Keratinocyte (primary cell): ENCODE measurements at regions not wholly inside any gene's neighbourhood (a gene's known extent, or its start where the extent isn't known, plus 50 kb on each side); places are given as distances from the start of the nearest gene placed in this dataset.

Source experiments
- DNase-seq: peaks from one replicate; pipeline ENCODE4 v3.0.0-alpha.2; 2011; ENCODE audit warnings: low read depth, missing footprints, low spot score
- FAIRE-seq: peaks from 2 replicates; lab custom pipeline; 2011; peaks lifted over from hg19 to GRCh38; lab: Jason Lieb, UNC
- H2AFZ ChIP-seq: 2 replicates; pipeline ENCODE4 v1.6.0; 2012; ENCODE audit warnings: low read length, control low read depth, inconsistent platforms; ENCODE audit not compliant: control insufficient read depth
- H3K27ac ChIP-seq: 2 replicates; pipeline ENCODE4 v1.5.1; 2011; ENCODE audit warnings: low read length; ENCODE audit not compliant: control insufficient read depth, insufficient read depth
- H3K27me3 ChIP-seq: 3 replicates; pipeline ENCODE4 v1.6.0; 2011; ENCODE audit warnings: low read length; ENCODE audit not compliant: control insufficient read depth, insufficient read depth; ENCODE audit errors: extremely low read depth
- H3K36me3 ChIP-seq, 2 experiments: 2 replicates in 1 of 2; 3 replicates in 1 of 2; pipeline ENCODE4 v1.5.1; 2011; ENCODE audit warnings: low read length in 2 of 2, mild to moderate bottlenecking in 1 of 2; ENCODE audit not compliant: control insufficient read depth in 2 of 2, insufficient read depth in 2 of 2; ENCODE audit errors: extremely low read depth in 1 of 2
- H3K4me1 ChIP-seq: 3 replicates; pipeline ENCODE4 v1.5.1; 2011; ENCODE audit warnings: low read length; ENCODE audit not compliant: control insufficient read depth, insufficient read depth; ENCODE audit errors: extremely low read depth
- H3K4me2 ChIP-seq: 3 replicates; pipeline ENCODE4 v1.6.0; 2011; ENCODE audit warnings: low read depth, low read length; ENCODE audit not compliant: control insufficient read depth, insufficient read depth; ENCODE audit errors: extremely low read depth
- H3K4me3 ChIP-seq, 3 experiments: fragments of 200-600 bp in 1 of 3; sonication (generic) in 1 of 3; 2 replicates in 2 of 3; 3 replicates in 1 of 3; pipeline ENCODE4 v1.5.1; 2011 to 2016; ENCODE audit warnings: low read length in 3 of 3, mild to moderate bottlenecking in 3 of 3, control low read depth in 2 of 3, inconsistent platforms in 1 of 3, low read depth in 1 of 3, mixed read lengths in 1 of 3, mixed run types in 1 of 3, moderate library complexity in 1 of 3; ENCODE audit not compliant: control insufficient read depth in 2 of 3, insufficient read depth in 2 of 3; ENCODE audit errors: extremely low read depth in 1 of 3
- H3K79me2 ChIP-seq: 2 replicates; pipeline ENCODE4 v1.6.0; 2012; ENCODE audit warnings: low read length; ENCODE audit not compliant: control insufficient read depth, insufficient read depth
- H3K9ac ChIP-seq: 3 replicates; pipeline ENCODE4 v1.6.0; 2011; ENCODE audit warnings: low read length; ENCODE audit not compliant: control insufficient read depth, insufficient read depth; ENCODE audit errors: extremely low read depth
- H3K9me1 ChIP-seq: 3 replicates; pipeline ENCODE4 v1.6.0; 2011; ENCODE audit warnings: low read length; ENCODE audit not compliant: control insufficient read depth, insufficient read depth; ENCODE audit errors: extremely low read depth
- H3K9me3 ChIP-seq: 2 replicates; pipeline ENCODE4 v1.5.1; 2012; ENCODE audit warnings: low read depth, low read length; ENCODE audit not compliant: control insufficient read depth
- H4K20me1 ChIP-seq: 3 replicates; pipeline ENCODE4 v1.6.0; 2011; ENCODE audit warnings: low read length; ENCODE audit not compliant: control insufficient read depth, insufficient read depth; ENCODE audit errors: extremely low read depth
- EZH2 ChIP-seq: IDR thresholded peaks from one replicate; pipeline ENCODE4 v1.6.1; 2012; ENCODE audit warnings: inconsistent platforms, mild to moderate bottlenecking, low read length, moderate library complexity
- dilution Hi-C: fragments of 300-500 bp; cut with MboI; formaldehyde crosslinking; loops from one replicate; pipeline ENCODE4 v1.7.0; 2020; ENCODE audit warnings: low sequenced_read_pairs; ENCODE audit not compliant: extremely low pct_ligation_motif_present
- TF ChIP-seq, protein P1 (sequence below), 3 experiments: IDR thresholded peaks in 1 of 3; conservative IDR thresholded peaks in 1 of 3; optimal IDR thresholded peaks in 1 of 3; 2 replicates in 2 of 3; 3 replicates in 1 of 3; pipeline versions ENCODE3 to v1.5.1; 2011; ENCODE audit warnings: low read length in 3 of 3, mild to moderate bottlenecking in 3 of 3, moderate library complexity in 2 of 3, control low read depth in 1 of 3, inconsistent platforms in 1 of 3; ENCODE audit not compliant: insufficient read depth in 2 of 3; ENCODE audit errors: extremely low read depth in 1 of 3

DNA sequence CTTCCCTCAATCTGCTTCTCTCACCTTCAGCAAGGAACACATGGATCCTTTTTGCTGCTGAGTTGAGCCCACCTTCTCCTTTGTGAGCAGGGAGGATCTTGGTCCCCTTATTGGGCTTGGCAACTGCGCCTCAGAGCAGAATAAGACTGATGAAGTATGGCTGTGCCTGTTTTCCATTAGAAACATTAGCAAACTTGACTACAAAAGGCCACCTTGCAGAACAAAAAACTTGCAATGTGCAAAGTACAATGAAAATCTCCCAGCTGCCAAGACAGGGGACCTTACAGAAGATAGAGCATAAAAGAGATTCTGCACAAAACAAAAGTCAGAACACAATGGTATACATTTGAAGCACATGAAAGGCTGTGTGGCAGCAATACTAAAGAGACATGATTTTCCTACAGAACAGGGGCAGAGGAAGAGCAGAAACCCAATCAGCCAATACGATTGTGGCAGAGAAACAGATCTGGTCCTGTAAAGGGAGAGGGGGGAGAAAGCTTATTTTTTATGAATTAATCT lies 173.5 kb upstream of the SNX19 start:
- Histone ChIP-seq H3K79me2 (no peaks in the 10 kb centered on the region), H4K20me1 (no peaks in the 10 kb centered on the region), H3K9me1 (no peaks in the 10 kb centered on the region), H3K9me3 (no peaks in the 10 kb centered on the region), H3K9ac (no peak overlapping the region), H3K4me1 (no peaks in the 10 kb centered on the region), H3K27ac (no peak overlapping the region), H3K27me3 (no peaks in the 10 kb centered on the region), H3K36me3 (no peaks in the 10 kb centered on the region), H3K4me3 (no peak overlapping the region), H2AFZ (no peak overlapping the region), H3K4me2 (no peak overlapping the region)
- DNase-seq: no peak
- dilution Hi-C loops: no loop called here
- TF ChIP-seq, protein P1, sequence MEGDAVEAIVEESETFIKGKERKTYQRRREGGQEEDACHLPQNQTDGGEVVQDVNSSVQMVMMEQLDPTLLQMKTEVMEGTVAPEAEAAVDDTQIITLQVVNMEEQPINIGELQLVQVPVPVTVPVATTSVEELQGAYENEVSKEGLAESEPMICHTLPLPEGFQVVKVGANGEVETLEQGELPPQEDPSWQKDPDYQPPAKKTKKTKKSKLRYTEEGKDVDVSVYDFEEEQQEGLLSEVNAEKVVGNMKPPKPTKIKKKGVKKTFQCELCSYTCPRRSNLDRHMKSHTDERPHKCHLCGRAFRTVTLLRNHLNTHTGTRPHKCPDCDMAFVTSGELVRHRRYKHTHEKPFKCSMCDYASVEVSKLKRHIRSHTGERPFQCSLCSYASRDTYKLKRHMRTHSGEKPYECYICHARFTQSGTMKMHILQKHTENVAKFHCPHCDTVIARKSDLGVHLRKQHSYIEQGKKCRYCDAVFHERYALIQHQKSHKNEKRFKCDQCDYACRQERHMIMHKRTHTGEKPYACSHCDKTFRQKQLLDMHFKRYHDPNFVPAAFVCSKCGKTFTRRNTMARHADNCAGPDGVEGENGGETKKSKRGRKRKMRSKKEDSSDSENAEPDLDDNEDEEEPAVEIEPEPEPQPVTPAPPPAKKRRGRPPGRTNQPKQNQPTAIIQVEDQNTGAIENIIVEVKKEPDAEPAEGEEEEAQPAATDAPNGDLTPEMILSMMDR (optimal IDR thresholded peaks at IDR 0.05 in 1 of 3, IDR thresholded peaks at IDR 0.05 in 1 of 3, conservative IDR thresholded peaks at IDR 0.05 in 1 of 3; ENCODE audit: extremely low read depth in 1 of 3, insufficient read depth in 2 of 3, low read length in 3 of 3): no peak
- no peak for TF ChIP-seq EZH2
- FAIRE-seq: no peak

DNA sequence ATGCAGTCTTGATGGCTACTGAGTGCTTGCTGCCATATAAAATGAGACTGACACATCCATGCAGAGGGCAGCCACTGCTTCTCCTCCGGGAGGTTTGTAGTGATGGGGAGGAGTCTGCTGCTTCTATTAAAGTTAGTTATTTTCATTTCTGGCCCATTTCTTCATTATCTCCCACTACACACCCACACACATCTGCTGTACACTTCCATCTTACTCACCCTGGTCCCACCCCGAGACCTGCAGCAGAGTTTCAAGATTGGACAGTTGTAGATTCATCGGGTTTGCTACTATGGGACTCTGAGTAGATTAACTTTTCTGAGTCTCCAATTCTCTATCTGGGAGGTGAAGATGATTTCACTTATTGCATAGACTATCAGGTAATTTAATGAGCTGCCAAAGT lies 176.2 kb upstream of the SNX19 start:
- FAIRE-seq: no peak
- Histone ChIP-seq H3K36me3 (no peaks in the 10 kb centered on the region), H3K9me3 (no peaks in the 10 kb centered on the region), H3K9me1 (no peaks in the 10 kb centered on the region), H2AFZ (no peak overlapping the region), H3K27me3 (no peaks in the 10 kb centered on the region), H3K9ac (no peak overlapping the region), H3K4me1 (no peaks in the 10 kb centered on the region), H3K27ac (no peak overlapping the region), H3K79me2 (no peaks in the 10 kb centered on the region), H3K4me2 (no peak overlapping the region), H4K20me1 (no peaks in the 10 kb centered on the region), H3K4me3 (no peak overlapping the region)
- TF ChIP-seq EZH2: no peak
- TF ChIP-seq, protein P1 (optimal IDR thresholded peaks at IDR 0.05 in 1 of 3, IDR thresholded peaks at IDR 0.05 in 1 of 3, conservative IDR thresholded peaks at IDR 0.05 in 1 of 3; ENCODE audit: extremely low read depth in 1 of 3, insufficient read depth in 2 of 3, low read length in 3 of 3): no peak
- dilution Hi-C loops: no loop called here
- no peak for DNase-seq
